GM10266 (cell line): ENCODE measurements at regions not wholly inside any gene's neighbourhood (a gene's known extent, or its start where the extent isn't known, plus 50 kb on each side); places are given as distances from the start of the nearest gene placed in this dataset.

ENCODE experiments used
- DNase-seq: peaks from one replicate; pipeline ENCODE4 v3.0.0; 2012; ENCODE audit errors: extremely low spot score
- CTCF ChIP-seq: IDR thresholded peaks from 2 replicates; pipeline ENCODE4 v1.5.1; 2012; ENCODE audit warnings: mild to moderate bottlenecking, low read depth; ENCODE audit not compliant: control insufficient read depth, insufficient read depth; ENCODE audit errors: missing control alignments

GRCh38 chr22:48974443-48975315 is 853.0 kb downstream of the BRD1 start:
- TF ChIP-seq CTCF = no peak
- DNase-seq = no peak

- no peak for DNase-seq
- no peak for TF ChIP-seq CTCF
These were observed 854.0 kb downstream of the BRD1 start for GRCh38 chr22:48973694-48974041.

- TF ChIP-seq CTCF = no peak
- no peak for DNase-seq
These were observed 854.5 kb downstream of the BRD1 start for GRCh38 chr22:48972979-48973693.

- TF ChIP-seq CTCF = peak; percentile 18
- DNase-seq = no peak
These were observed 859.3 kb downstream of the BRD1 start for GRCh38 chr22:48968201-48968959.

GRCh38 chr22:48963405-48963804 is 864.3 kb downstream of the BRD1 start:
- TF ChIP-seq CTCF = no peak
- DNase-seq = no peak

- no peak for TF ChIP-seq CTCF
- DNase-seq = no peak
These were observed 866.0 kb downstream of the BRD1 start for GRCh38 chr22:48961705-48962104.
